D721Med (cell line): ENCODE measurements at regions not wholly inside any gene's neighbourhood (a gene's known extent, or its start where the extent isn't known, plus 50 kb on each side); places are given as distances from the start of the nearest gene placed in this dataset.

ENCODE experiments used
- DNase-seq: peaks from one replicate; pipeline ENCODE4 v3.0.0; 2011; ENCODE audit warnings: low spot score; ENCODE audit not compliant: insufficient read length
- FAIRE-seq: peaks from 2 replicates; lab custom pipeline; 2011; peaks lifted over from hg19 to GRCh38; lab: Jason Lieb, UNC
- CTCF ChIP-seq: IDR thresholded peaks from 2 replicates; pipeline ENCODE4 v1.5.1; 2012; ENCODE audit warnings: mild to moderate bottlenecking, control low read depth; ENCODE audit not compliant: insufficient read depth; ENCODE audit errors: missing control alignments

- no peak for DNase-seq
- TF ChIP-seq CTCF, result no peak
- FAIRE-seq, result no peak
Observed at GRCh38 chr1:115495111-115495510, 146.7 kb upstream of the VANGL1 start.

GRCh38 chr1:115493834-115494233, 147.9 kb upstream of the VANGL1 start:
- FAIRE-seq (no peak), DNase-seq (no peak)
- TF ChIP-seq CTCF, result no peak

GRCh38 chr1:115492880-115493279, 148.9 kb upstream of the VANGL1 start:
- DNase-seq (no peak), FAIRE-seq (no peak)
- TF ChIP-seq CTCF, result no peak

- DNase-seq, result no peak
- FAIRE-seq, result no peak
- TF ChIP-seq CTCF, result no peak
Observed at GRCh38 chr1:115492019-115492595, 149.7 kb upstream of the VANGL1 start.

- no peak for DNase-seq
- FAIRE-seq, result no peak
- TF ChIP-seq CTCF, result no peak
Observed at GRCh38 chr1:115491298-115492018, 150.3 kb upstream of the VANGL1 start.

GRCh38 chr1:115479055-115479482, 141.0 kb upstream of the NGF start:
- DNase-seq (no peak), FAIRE-seq (no peak)
- TF ChIP-seq CTCF, result no peak

- FAIRE-seq, result no peak
- no peak for TF ChIP-seq CTCF
- no peak for DNase-seq
Observed at GRCh38 chr1:115477071-115477470, 139.0 kb upstream of the NGF start.
